ENCODE measurements at regions not wholly inside any gene's neighbourhood (a gene's known extent, or its start where the extent isn't known, plus 50 kb on each side); places are given as distances from the start of the nearest gene placed in this dataset.
"Not testable (repeated sequence)": the region's sequence is repeated elsewhere in the genome, so short reads cannot be mapped to it uniquely, and the experiment has no call there.

- DNase-seq (ENCODE audit: low read depth), result not testable (repeated sequence)
Observed at GRCh38 chr9:103237571-103238109, 242.5 kb downstream of the CYLC2 start.

GRCh38 chr9:103242025-103242424 lies 246.9 kb downstream of the CYLC2 start:
- no peak for DNase-seq (ENCODE audit: low read depth)

- no peak for DNase-seq (ENCODE audit: low read depth)
Observed at GRCh38 chr9:103242486-103242885, 247.4 kb downstream of the CYLC2 start.

- DNase-seq (ENCODE audit: low read depth), result no peak
Observed at GRCh38 chr9:103243553-103243952, 248.4 kb downstream of the CYLC2 start.

- DNase-seq (ENCODE audit: low read depth), result no peak
Observed at GRCh38 chr9:103245369-103245768, 250.2 kb downstream of the CYLC2 start.

- no peak for DNase-seq (ENCODE audit: low read depth)
Observed at GRCh38 chr9:103261951-103262350, 266.8 kb downstream of the CYLC2 start.

GRCh38 chr9:103266064-103266463 lies 270.9 kb downstream of the CYLC2 start:
- no peak for DNase-seq (ENCODE audit: low read depth)

GRCh38 chr9:103277240-103277639 lies 282.1 kb downstream of the CYLC2 start:
- DNase-seq (ENCODE audit: low read depth), result no peak

- DNase-seq (ENCODE audit: low read depth), result no peak
Observed at GRCh38 chr9:103281126-103281525, 286.0 kb downstream of the CYLC2 start.

GRCh38 chr9:103287361-103287760 lies 292.2 kb downstream of the CYLC2 start:
- no peak for DNase-seq (ENCODE audit: low read depth)

- no peak for DNase-seq (ENCODE audit: low read depth)
Observed at GRCh38 chr9:103296189-103296588, 301.1 kb downstream of the CYLC2 start.

- DNase-seq (ENCODE audit: low read depth), result no peak
Observed at GRCh38 chr9:103301051-103301450, 305.9 kb downstream of the CYLC2 start.

- no peak for DNase-seq (ENCODE audit: low read depth)
Observed at GRCh38 chr9:103304797-103305196, 309.7 kb downstream of the CYLC2 start.

- DNase-seq (ENCODE audit: low read depth), result no peak
Observed at GRCh38 chr9:103319979-103320378, 324.8 kb downstream of the CYLC2 start.

GRCh38 chr9:103323699-103324098 lies 328.6 kb downstream of the CYLC2 start:
- no peak for DNase-seq (ENCODE audit: low read depth)

- DNase-seq (ENCODE audit: low read depth), result no peak
Observed at GRCh38 chr9:103335461-103335860, 340.3 kb downstream of the CYLC2 start.

GRCh38 chr9:103355000-103355399 lies 359.9 kb downstream of the CYLC2 start:
- DNase-seq (ENCODE audit: low read depth), result no peak

- not testable (repeated sequence) for DNase-seq (ENCODE audit: low read depth)
Observed at GRCh38 chr9:103357980-103358379, 362.8 kb downstream of the CYLC2 start.

GRCh38 chr9:103361906-103362305 lies 366.8 kb downstream of the CYLC2 start:
- DNase-seq (ENCODE audit: low read depth), result no peak

GRCh38 chr9:103362986-103363385 lies 367.9 kb downstream of the CYLC2 start:
- DNase-seq (ENCODE audit: low read depth), result no peak

GRCh38 chr9:103364753-103365152 lies 369.6 kb downstream of the CYLC2 start:
- DNase-seq (ENCODE audit: low read depth), result no peak

- DNase-seq (ENCODE audit: low read depth), result no peak
Observed at GRCh38 chr9:103371152-103371551, 376.0 kb downstream of the CYLC2 start.

GRCh38 chr9:103372828-103373227 lies 377.7 kb downstream of the CYLC2 start:
- no peak for DNase-seq (ENCODE audit: low read depth)

GRCh38 chr9:103377667-103378066 lies 382.5 kb downstream of the CYLC2 start:
- no peak for DNase-seq (ENCODE audit: low read depth)

Data from Daoy (cell line).